ENCODE measurements at regions not wholly inside any gene's neighbourhood (a gene's known extent, or its start where the extent isn't known, plus 50 kb on each side); places are given as distances from the start of the nearest gene placed in this dataset.
"Not testable (repeated sequence)": the region's sequence is repeated elsewhere in the genome, so short reads cannot be mapped to it uniquely, and the experiment has no call there.

DNA sequence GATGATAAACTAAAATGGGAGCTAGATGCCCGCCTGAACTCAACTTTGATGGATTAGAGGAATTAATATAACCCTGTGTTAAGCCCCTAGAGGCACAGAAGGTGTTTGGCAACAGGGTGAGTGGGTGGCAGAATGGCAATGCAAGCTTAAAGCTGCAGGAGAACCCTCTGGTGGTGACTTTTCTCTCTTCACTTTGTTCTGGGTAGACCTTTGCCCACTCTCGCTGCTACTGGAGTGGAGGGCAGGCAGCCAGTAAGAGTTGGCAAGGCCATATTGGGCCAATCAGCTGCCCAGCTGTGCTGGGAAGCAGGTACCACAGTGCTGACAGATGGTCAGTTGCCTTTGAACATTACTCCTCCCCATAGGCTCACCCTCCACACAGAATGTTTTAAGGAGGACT is 468.2 kb downstream of the MMUT start:
- no peak for DNase-seq (ENCODE audit: low spot score)

DNA sequence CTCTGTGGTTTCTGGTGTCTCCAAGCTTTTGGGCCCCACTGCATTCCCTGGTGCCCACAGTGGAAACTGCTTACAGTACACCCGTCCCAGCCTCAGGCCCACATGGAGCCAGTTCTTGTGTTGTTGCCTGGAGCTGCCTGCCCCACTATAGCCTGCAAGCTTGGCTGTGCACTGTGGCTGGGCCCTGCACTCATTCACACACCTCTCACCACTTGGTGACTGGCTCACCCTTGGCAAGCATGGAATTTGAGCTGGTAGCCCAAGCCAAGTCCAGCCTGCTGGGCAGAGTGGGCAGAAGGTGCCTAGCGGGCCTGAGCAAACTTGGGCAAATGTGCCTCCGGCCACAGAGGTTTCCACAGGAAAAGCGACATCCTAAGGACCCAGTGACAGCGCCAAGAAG is 472.3 kb downstream of the MMUT start:
- DNase-seq (ENCODE audit: low spot score) = peak; percentile 8

DNA sequence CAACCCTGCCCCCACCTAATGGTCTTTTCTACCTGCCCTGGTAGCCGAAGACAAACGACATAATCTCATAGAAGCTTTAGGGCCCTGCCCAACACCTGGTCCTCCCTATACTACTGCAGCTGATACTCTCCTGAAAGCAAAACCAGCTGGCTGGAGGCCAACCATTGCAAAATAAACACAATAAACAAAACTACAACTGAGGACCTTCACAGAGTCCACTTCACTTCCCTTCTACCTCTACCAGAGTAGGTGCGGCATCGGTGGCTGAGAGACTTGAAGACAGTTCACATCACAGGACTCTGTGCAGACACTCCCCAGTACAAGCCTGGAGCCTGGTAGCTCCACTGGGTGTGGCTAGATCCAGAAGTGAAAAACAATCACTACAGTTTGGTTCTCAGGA is 476.2 kb downstream of the MMUT start:
- DNase-seq (ENCODE audit: low spot score) = no peak

GRCh38 chr6:48986105-48986504 is 476.9 kb downstream of the MMUT start:
- no peak for DNase-seq (ENCODE audit: low spot score)

DNA sequence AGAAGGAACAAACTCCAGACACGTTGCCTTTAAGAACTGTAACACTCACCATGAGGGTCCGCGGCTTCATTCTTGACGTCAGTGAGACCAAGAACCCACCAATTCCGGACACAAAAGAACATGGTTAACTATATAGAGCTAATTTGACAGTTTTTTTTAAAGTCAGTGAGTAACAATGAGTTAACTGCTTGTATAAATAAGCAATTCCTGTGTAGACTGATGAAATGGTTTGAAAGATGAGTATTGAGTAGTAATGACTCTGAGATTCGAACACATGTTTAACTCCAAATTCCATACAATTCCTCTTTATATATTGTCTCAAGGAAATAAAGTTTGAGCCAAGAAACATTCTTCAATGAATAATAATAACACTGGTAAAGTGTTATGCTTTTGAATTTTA is 478.0 kb downstream of the MMUT start:
- DNase-seq (ENCODE audit: low spot score) = no peak

GRCh38 chr6:48983968-48984367 is 479.1 kb downstream of the MMUT start:
- not testable (repeated sequence) for DNase-seq (ENCODE audit: low spot score)

- DNase-seq (ENCODE audit: low spot score) = no peak
Measured at GRCh38 chr6:48983377-48983776, 479.7 kb downstream of the MMUT start.

- DNase-seq (ENCODE audit: low spot score) = no peak
Measured at GRCh38 chr6:48979806-48980205, 483.2 kb downstream of the MMUT start.

GRCh38 chr6:48979085-48979484 is 484.0 kb downstream of the MMUT start:
- DNase-seq (ENCODE audit: low spot score) = no peak

DNA sequence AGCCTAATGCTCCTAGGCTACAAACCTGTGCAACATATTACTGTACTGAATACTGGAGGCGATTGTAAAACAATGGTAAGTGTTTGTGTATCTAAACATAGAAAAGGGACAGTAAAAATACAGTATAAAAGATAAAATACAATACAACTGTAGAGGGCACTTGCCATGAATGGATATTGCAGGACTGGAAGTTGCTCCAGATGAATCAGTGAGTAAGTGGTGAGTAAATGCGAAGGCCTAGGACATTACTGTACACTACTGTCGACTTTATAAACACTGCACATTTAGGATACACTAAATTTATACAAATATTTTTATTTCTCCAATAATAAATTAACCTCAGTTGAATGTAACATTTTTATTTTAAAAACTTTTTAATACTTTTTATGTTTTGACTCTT is 485.0 kb downstream of the MMUT start:
- no peak for DNase-seq (ENCODE audit: low spot score)

- DNase-seq (ENCODE audit: low spot score) = no peak
Measured at GRCh38 chr6:48977573-48977972, 485.5 kb downstream of the MMUT start.

- no peak for DNase-seq (ENCODE audit: low spot score)
Measured at GRCh38 chr6:48973491-48973890, 489.6 kb downstream of the MMUT start.

DNA sequence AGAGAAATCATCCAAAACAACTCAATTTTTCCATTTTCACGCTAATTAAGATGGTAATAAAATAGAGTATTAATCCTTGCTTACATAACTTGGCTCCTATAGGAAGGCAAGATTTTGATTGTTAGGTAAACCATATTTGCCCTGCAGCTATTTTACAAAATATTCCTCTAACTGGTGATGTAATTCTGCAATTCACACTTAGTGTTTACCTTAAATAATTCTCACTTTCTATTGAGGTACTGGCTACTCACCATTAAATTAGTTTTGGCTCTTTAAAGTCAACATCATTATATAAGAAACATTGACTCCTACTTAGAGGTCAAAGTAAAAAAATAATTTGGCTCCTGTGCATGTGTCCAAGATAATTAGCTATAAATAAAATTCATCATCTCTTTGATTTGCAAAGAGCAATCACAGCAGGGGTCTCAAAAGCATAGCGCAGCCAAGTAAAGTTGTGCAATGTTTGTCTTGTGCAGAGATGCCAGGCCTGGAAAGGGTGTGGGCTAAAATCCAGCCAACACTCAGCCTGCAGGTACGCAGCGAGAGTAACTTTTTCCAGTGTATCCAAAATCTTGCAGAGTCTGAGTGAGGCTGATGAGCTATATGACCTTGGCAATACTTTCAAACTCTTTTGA is 501.2 kb downstream of the MMUT start:
- DNase-seq (ENCODE audit: low spot score) = no peak

DNA sequence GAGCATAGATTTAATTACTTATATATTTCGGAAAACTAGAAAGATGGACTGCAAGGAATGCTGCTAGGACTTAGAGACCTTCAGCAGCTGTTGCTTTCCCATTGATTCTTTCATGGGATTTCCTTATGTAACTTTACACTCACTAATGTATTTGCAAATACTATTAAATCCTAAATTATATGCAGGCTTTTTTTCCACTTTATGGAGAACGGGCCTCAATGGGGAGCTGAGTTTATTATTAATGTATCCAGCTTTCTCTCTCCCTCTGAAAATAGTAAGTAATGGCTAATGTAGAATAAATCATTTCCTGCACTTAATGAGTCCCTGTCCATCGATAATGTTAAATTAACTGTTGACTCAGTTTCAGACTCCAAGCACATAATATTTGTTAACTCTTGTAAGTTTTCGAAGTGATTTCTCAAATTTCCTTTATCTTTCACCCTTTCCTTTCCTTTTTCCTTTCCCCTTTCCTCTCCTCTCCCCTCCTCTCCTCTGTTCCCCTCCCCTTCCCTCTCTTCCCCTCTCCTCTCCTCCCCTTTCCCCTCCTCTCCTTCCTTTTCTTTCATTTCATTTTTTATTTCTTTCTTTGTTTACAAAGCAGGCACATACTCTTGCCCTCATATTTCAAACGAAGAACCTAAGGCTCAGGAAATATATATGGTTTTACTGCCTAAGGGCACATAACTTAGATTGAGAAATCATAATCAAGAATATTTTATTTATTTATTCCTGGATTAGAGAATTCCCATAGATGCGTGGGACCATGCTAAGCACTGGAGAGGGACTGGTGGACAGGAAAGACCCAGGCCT is 503.6 kb downstream of the MMUT start:
- no peak for DNase-seq (ENCODE audit: low spot score)

GRCh38 chr6:48957781-48958180 is 505.3 kb downstream of the MMUT start:
- peak; percentile 9 for DNase-seq (ENCODE audit: low spot score)

GRCh38 chr6:48951917-48952316 is 511.1 kb downstream of the MMUT start:
- no peak for DNase-seq (ENCODE audit: low spot score)

DNA sequence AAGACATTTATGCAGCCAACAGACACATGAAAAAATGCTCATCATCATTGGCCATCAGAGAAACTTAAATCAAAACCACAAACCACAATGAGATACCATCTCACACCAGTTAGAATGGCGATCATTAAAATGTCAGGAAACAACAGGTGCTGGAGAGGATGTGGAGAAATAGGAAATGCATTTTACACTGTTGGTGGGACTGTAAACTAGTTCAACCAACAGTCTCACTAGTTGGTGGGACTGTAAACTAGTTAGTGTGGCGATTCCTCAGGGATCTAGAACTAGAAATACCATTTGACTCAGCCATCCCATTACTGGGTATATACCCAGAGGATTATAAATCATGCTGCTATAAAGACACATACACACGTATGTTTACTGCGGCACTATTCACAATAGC is 518.8 kb downstream of the MMUT start:
- not testable (repeated sequence) for DNase-seq (ENCODE audit: low spot score)

- no peak for DNase-seq (ENCODE audit: low spot score)
Measured at GRCh38 chr6:48933136-48933535, 529.9 kb downstream of the MMUT start.

DNA sequence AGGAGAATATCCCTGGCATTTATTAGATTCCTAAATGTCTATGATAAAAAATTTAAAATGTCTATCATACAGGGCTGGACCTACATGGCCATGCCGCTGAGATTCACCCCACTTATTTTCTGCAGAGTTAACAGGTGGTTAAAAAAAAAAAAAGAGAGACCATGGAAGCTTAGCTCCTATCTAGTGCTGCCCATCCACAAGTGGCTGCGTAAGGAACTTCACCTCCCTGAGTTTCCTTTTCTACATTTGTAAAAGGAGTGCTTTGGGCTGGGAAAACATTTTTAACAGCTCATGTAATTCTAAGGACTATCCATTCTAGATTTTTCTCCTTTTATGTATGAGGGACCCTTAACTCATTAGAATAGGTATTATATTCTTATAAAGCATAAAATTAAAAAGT is 534.1 kb downstream of the MMUT start:
- no peak for DNase-seq (ENCODE audit: low spot score)

DNA sequence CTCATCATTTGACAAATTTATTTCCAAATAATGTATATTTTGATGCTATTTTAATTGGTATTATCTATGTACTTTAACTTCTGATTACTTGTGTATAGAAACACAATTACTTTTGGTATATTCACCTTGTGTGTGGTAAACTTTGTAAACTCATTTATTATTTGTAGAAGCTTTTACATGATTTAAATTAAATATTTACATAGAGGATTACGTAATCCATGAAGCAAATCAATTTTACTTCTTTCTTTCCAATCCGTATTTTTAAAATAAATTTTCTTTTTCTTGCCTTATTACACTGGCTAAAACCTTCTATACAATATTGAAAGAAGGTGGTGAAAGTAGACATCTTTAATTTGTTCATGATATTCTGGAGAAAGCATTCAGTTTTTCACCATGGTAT is 540.2 kb downstream of the MMUT start:
- DNase-seq (ENCODE audit: low spot score) = no peak

GRCh38 chr6:48919555-48919954 is 543.5 kb downstream of the MMUT start:
- DNase-seq (ENCODE audit: low spot score) = no peak

DNA sequence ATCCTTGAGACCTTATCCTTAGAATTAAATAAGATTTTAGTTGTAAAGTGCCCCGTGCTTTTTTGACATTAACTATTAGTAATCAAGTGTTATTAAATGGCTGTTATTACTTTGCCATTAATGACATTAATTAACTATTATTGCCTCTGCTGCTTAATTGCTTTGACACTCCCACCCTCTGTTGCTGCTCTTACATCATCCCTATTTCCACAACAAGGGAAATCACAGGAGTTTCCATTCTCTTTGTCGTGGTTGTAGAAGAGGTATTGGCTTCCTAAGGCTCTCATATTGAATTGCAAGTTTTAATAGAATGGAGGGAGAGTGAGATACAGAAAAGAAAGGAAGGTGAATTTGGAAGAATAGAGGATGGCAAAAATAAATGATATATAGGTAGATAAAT is 545.8 kb downstream of the MMUT start:
- DNase-seq (ENCODE audit: low spot score) = no peak

- DNase-seq (ENCODE audit: low spot score) = no peak
Measured at GRCh38 chr6:48916607-48917006, 546.4 kb downstream of the MMUT start.

- DNase-seq (ENCODE audit: low spot score) = no peak
Measured at GRCh38 chr6:48915591-48915990, 547.5 kb downstream of the MMUT start.
